AG04450 (cell line): ENCODE measurements at regions not wholly inside any gene's neighbourhood (a gene's known extent, or its start where the extent isn't known, plus 50 kb on each side); places are given as distances from the start of the nearest gene placed in this dataset.

ENCODE experiments used
- CTCF ChIA-PET: fragments of 300-600, 350-600 bp; formaldehyde crosslinking; extraction: SDS; loops from one replicate; lab custom pipeline; 2022; ENCODE audit warnings: antibody characterized with exemption, inconsistent platforms; lab: Charles Lee
- POLR2A ChIA-PET: fragments of 350-600 bp; formaldehyde crosslinking; extraction: SDS; loops from one replicate; lab custom pipeline; 2021; ENCODE audit warnings: antibody characterized with exemption, inconsistent platforms; lab: Yijun Ruan, JAX
- DNase-seq: peaks from one replicate; pipeline ENCODE4 v3.0.0-alpha.2; 2011; ENCODE audit warnings: low read depth, low spot score
- H3K27ac ChIP-seq: one replicate; pipeline ENCODE4 v1.5.1; 2012; ENCODE audit warnings: low read depth, low read length, control low read depth
- H3K27me3 ChIP-seq: one replicate; pipeline ENCODE4 v1.6.0; 2012; ENCODE audit warnings: low read length; ENCODE audit not compliant: control insufficient read depth, insufficient read depth
- H3K4me3 ChIP-seq: 2 replicates; pipeline ENCODE4 v1.5.1; 2011; ENCODE audit warnings: mild to moderate bottlenecking, low read depth, low read length, control low read depth
- H3K9me3 ChIP-seq: 2 replicates; pipeline ENCODE4 v1.5.1; 2012; ENCODE audit warnings: low read length; ENCODE audit not compliant: control insufficient read depth, insufficient read depth
- CTCF ChIP-seq: IDR thresholded peaks from 2 replicates; pipeline ENCODE4 v1.5.1; 2011; ENCODE audit warnings: low read depth, low read length, control low read depth, inconsistent platforms

- CTCF ChIA-PET = no interaction called here
Observed at GRCh38 chr5:118195211-118195610, 793.1 kb downstream of the DTWD2 start.

GRCh38 chr5:118193194-118193905, 795.0 kb downstream of the DTWD2 start:
- POLR2A ChIA-PET = interaction anchor here (0.6 kb wide), 1 partner anchor 455 kb away, joined by 3 read pairs; no protein-coding TSS in a partner anchor
- no peak for DNase-seq
- no peak for TF ChIP-seq CTCF
- H3K9me3 ChIP-seq = no peaks in the 10 kb centered on the region
- no peak overlapping the region for H3K4me3 ChIP-seq
- H3K27ac ChIP-seq = no peak overlapping the region
- no peaks in the 10 kb centered on the region for H3K27me3 ChIP-seq
- CTCF ChIA-PET = no interaction called here

More at GRCh38 chr5:118195211-118195610, 793.1 kb downstream of the DTWD2 start:
- H3K9me3 ChIP-seq = no peaks in the 10 kb centered on the region
- no peak for TF ChIP-seq CTCF
- H3K27me3 ChIP-seq = no peaks in the 10 kb centered on the region
- POLR2A ChIA-PET = no interaction called here
- H3K4me3 ChIP-seq = no peak overlapping the region
- no peak for DNase-seq
- H3K27ac ChIP-seq = no peak overlapping the region

- no peaks in the 10 kb centered on the region for H3K9me3 ChIP-seq
- no peak overlapping the region for H3K27ac ChIP-seq
- CTCF ChIA-PET = no interaction called here
- no peak for TF ChIP-seq CTCF
- POLR2A ChIA-PET = no interaction called here
- no peak overlapping the region for H3K4me3 ChIP-seq
- no peaks in the 10 kb centered on the region for H3K27me3 ChIP-seq
- no peak for DNase-seq
Observed at GRCh38 chr5:118185018-118185417, 803.3 kb downstream of the DTWD2 start.

GRCh38 chr5:118176146-118176545, 812.2 kb downstream of the DTWD2 start:
- H3K4me3 ChIP-seq = no peak overlapping the region
- POLR2A ChIA-PET = no interaction called here
- DNase-seq = no peak
- no peaks in the 10 kb centered on the region for H3K27me3 ChIP-seq
- TF ChIP-seq CTCF = no peak
- CTCF ChIA-PET = no interaction called here
- no peak overlapping the region for H3K27ac ChIP-seq
- H3K9me3 ChIP-seq = no peaks in the 10 kb centered on the region

- CTCF ChIA-PET = interaction anchor here (0.7 kb wide), 1 partner anchor 181 kb away, joined by 3 read pairs; no protein-coding TSS in a partner anchor
Observed at GRCh38 chr5:118174671-118175070, 813.7 kb downstream of the DTWD2 start.

More at GRCh38 chr5:118174671-118175070, 813.7 kb downstream of the DTWD2 start:
- Histone ChIP-seq H3K9me3 (no peaks in the 10 kb centered on the region), H3K27me3 (no peaks in the 10 kb centered on the region), H3K27ac (no peak overlapping the region), H3K4me3 (no peak overlapping the region)
- POLR2A ChIA-PET = no interaction called here
- no peak for TF ChIP-seq CTCF
- no peak for DNase-seq
